Kidney tubule cell (primary cell): ENCODE measurements at regions not wholly inside any gene's neighbourhood (a gene's known extent, or its start where the extent isn't known, plus 50 kb on each side); places are given as distances from the start of the nearest gene placed in this dataset.
A peak's percentile ranks its signal among the peaks of the same experiment; 100 is the strongest.
"Not testable (repeated sequence)": the region's sequence is repeated elsewhere in the genome, so short reads cannot be mapped to it uniquely, and the experiment has no call there.

ENCODE experiments used
- DNase-seq: peaks from one replicate; pipeline ENCODE4 v3.0.0-alpha.2; 2018; ENCODE audit warnings: low spot score

GRCh38 chr4:58871509-58871908, 1761.3 kb upstream of the IGFBP7 start:
- DNase-seq: no peak

- DNase-seq: no peak
Observed at GRCh38 chr4:58849026-58849425, 1738.8 kb upstream of the IGFBP7 start.

- DNase-seq: no peak
Observed at GRCh38 chr4:58843455-58843854, 1733.3 kb upstream of the IGFBP7 start.

- DNase-seq: no peak
Observed at GRCh38 chr4:58833126-58833525, 1722.9 kb upstream of the IGFBP7 start.

- no peak for DNase-seq
Observed at GRCh38 chr4:58825278-58825677, 1715.1 kb upstream of the IGFBP7 start.

- DNase-seq: not testable (repeated sequence)
Observed at GRCh38 chr4:58818560-58818959, 1708.4 kb upstream of the IGFBP7 start.

- peak; percentile 1 for DNase-seq
Observed at GRCh38 chr4:58809948-58810347, 1699.8 kb upstream of the IGFBP7 start.

- DNase-seq: peak; percentile 7
Observed at GRCh38 chr4:58809366-58809765, 1699.2 kb upstream of the IGFBP7 start.

GRCh38 chr4:58808817-58809216, 1698.6 kb upstream of the IGFBP7 start:
- DNase-seq: no peak

- peak; percentile 29 for DNase-seq
Observed at GRCh38 chr4:58807843-58808615, 1697.8 kb upstream of the IGFBP7 start.

GRCh38 chr4:58776627-58777026, 1666.4 kb upstream of the IGFBP7 start:
- peak; percentile 59 for DNase-seq

- no peak for DNase-seq
Observed at GRCh38 chr4:58767598-58767997, 1657.4 kb upstream of the IGFBP7 start.

- no peak for DNase-seq
Observed at GRCh38 chr4:58766763-58767162, 1656.6 kb upstream of the IGFBP7 start.

GRCh38 chr4:58761563-58761962, 1651.4 kb upstream of the IGFBP7 start:
- peak; percentile 4 for DNase-seq

- DNase-seq: peak; percentile 29
Observed at GRCh38 chr4:58760737-58761136, 1650.6 kb upstream of the IGFBP7 start.

GRCh38 chr4:58760100-58760499, 1649.9 kb upstream of the IGFBP7 start:
- no peak for DNase-seq

- DNase-seq: peak; percentile 6
Observed at GRCh38 chr4:58749206-58749605, 1639.0 kb upstream of the IGFBP7 start.

- DNase-seq: no peak
Observed at GRCh38 chr4:58740897-58741296, 1630.7 kb upstream of the IGFBP7 start.

- no peak for DNase-seq
Observed at GRCh38 chr4:58739275-58739674, 1629.1 kb upstream of the IGFBP7 start.

- DNase-seq: no peak
Observed at GRCh38 chr4:58738375-58738774, 1628.2 kb upstream of the IGFBP7 start.

- peak; percentile 22 for DNase-seq
Observed at GRCh38 chr4:58734030-58734674, 1624.0 kb upstream of the IGFBP7 start.

GRCh38 chr4:58732973-58733372, 1622.8 kb upstream of the IGFBP7 start:
- no peak for DNase-seq

- DNase-seq: no peak
Observed at GRCh38 chr4:58723954-58724353, 1613.8 kb upstream of the IGFBP7 start.

GRCh38 chr4:58711039-58711438, 1600.9 kb upstream of the IGFBP7 start:
- no peak for DNase-seq
